ENCODE measurements at regions not wholly inside any gene's neighbourhood (a gene's known extent, or its start where the extent isn't known, plus 50 kb on each side); places are given as distances from the start of the nearest gene placed in this dataset.
"Not testable (repeated sequence)": the region's sequence is repeated elsewhere in the genome, so short reads cannot be mapped to it uniquely, and the experiment has no call there.

DNA sequence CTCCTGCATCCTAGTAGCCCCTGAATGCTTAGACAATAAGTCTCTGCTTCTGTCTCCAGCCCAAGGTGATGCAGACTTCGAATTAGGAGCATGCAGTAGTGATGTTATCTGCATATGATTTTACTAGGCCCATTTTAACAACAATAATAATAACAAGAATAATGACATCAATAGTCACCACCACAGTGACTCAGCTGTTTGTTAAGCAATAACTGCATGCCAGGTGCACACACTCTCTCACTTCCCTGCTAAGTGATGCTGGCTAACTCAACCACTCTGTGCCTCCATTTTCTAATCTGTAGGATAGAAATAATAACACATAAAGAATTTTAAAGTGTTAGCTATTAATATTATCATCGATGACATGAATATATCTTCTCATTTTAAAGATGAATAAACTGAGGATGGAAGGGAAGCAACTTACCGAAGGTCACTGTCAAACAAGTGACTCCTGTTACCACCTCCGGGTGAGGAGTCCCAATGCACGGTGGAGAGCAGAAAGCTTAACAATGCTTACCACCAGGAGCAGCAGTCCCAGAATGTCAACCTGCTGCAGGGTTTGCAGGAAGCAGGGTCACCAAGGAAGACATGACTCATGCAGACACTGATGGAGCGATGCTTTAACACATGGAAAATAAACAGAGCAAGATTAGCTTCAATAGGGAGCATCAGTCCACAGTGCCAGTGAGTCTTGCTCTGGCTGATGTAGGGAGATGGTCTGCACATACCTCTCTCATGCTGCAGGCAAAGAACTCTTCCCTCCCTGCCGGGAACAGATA is 290.2 kb downstream of the SPATA17 start:
- DNase-seq, result no peak

DNA sequence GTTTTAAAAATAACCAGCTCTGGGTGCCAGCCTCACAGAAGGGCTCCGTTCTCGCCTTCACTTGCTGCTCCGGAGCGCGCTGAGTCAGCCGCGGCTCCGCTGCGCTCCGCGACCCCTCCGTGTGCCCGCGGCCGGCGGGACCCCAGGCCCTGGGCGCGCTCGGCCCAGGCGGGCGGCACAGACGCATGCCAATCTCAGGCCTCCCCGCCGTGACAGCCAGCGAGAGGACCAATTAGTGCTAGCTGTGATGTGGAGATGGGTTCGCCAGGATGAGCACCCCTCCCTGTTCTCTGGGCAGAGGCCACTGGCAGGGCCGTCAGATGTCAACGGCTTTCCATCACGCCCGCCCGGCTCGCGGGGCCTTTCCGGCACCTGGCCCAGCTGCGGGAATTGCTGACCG is 293.8 kb downstream of the SPATA17 start:
- DNase-seq, result no peak

GRCh38 chr1:217929213-217929885 is 298.2 kb downstream of the SPATA17 start:
- no peak for DNase-seq

DNA sequence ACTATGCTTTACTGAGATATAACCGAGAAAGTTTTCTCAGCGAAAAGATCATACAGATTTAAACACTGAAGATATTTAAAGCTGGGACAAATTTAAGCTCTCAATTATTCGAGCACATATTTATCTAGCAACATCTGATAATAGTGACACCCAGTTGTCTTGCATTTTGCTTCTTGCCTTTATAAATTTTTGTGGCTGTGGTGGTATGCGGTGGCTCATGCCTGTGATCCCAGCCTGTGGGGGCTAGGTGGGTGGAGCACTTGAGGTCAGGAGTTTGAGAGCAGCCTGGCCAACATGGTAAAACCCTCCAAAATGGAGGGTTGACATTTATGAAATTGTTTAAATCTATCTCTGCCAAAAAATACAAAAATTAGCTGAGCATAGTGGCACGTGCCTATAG is 312.2 kb downstream of the SPATA17 start:
- no peak for DNase-seq

- no peak for DNase-seq
Observed at GRCh38 chr1:217944550-217944949, 313.4 kb downstream of the SPATA17 start.

- DNase-seq, result no peak
Observed at GRCh38 chr1:217946511-217946910, 315.4 kb downstream of the SPATA17 start.

GRCh38 chr1:217948741-217949140 is 317.6 kb downstream of the SPATA17 start:
- no peak for DNase-seq

DNA sequence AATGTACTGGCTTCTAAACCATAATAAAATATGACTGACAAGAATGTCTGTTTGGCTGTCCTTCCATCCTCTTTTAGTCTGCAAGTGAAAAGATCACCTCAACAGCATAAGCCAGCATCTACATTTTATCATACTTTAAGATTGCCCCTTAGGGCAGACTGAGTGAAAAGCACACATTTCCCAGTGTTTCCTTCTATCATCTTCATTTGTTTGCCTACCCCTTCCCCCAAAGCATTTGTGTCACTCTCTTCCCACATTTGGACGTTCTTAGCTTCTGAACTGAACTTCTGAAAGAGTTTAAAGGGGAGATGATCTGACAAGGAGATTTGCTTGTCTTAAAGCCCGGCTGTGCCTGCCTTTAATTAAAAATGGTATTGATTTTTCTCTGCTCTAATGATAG is 322.2 kb downstream of the SPATA17 start:
- no peak for DNase-seq

DNA sequence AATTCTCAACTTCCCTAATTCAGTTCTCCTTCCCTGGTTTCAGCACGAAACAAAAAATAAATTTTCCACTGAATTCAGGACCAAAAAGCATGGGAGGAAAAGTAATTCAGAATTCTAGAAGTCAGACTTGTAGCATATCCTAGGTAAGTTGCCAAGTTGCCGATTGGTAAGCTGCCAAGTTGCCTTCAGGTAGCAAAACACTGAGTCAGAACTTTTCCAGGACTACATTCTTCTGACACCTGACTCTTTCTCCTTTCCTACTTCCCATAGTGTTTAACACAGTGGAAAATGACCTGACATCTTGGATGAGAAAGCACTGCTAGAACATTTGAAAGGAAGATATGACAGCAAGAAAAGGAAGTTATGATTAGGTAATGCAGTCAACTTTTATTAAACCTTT is 322.8 kb downstream of the SPATA17 start:
- no peak for DNase-seq

- no peak for DNase-seq
Observed at GRCh38 chr1:217955723-217956122, 324.6 kb downstream of the SPATA17 start.

- DNase-seq, result no peak
Observed at GRCh38 chr1:217965156-217965786, 319.8 kb upstream of the RRP15 start.

DNA sequence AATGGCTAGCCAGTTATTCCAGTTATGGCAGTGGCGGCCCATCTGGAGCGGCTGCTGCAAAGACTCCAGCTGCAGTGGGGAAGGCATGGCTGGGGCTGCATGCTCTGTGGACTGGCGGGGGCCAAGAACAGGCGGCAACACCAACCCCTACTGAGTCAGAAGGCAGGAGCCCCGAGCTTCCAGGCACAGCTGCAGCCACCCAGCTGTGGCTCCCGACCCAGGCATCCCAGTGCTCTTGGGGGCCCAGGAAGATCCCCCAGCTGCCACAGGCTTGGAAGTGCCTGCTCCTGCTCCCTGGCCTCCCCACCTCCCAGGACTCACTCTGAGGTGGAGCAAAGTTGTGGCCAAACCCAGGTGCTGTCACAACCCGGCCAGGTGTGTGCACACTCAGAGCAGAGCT is 317.0 kb upstream of the RRP15 start:
- no peak for DNase-seq

- DNase-seq, result no peak
Observed at GRCh38 chr1:217969428-217969827, 315.7 kb upstream of the RRP15 start.

DNA sequence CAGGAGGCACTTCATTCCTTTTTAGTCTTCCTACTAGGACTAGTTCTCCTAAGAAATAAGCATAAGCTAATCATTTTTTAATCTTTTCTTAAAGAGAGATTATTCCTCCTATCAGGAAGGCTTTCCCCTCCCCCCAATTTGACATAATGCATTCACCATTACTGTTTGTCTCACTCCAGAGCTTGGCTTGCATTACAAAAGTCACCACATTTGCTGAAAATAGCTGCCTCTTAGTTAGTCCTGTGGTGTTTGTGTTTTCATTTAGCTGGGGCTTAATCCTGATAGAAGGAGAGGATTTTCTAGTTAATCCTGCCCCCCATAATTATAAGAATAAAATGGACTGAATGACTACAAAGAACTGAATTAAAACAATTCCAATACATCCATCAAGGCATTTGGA is 307.1 kb upstream of the RRP15 start:
- DNase-seq, result no peak

DNA sequence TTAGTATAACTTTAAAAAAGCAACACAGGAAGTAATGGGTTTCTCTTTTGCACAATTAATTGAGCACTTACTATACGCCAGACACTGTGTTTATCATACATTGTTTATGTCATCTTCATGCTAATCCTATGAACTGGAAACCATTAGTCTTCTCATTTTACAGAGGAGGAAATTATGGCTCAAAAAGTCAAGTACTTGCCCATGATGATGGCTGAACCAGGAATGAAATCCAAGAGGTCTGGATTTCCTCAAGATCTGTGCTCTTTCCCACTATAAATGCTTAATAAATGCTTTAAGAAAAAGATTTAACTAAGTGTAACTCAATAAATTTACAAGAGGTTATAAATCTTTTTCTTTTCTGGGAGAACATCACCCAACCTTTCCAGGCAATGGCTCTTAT is 303.7 kb upstream of the RRP15 start:
- no peak for DNase-seq

DNA sequence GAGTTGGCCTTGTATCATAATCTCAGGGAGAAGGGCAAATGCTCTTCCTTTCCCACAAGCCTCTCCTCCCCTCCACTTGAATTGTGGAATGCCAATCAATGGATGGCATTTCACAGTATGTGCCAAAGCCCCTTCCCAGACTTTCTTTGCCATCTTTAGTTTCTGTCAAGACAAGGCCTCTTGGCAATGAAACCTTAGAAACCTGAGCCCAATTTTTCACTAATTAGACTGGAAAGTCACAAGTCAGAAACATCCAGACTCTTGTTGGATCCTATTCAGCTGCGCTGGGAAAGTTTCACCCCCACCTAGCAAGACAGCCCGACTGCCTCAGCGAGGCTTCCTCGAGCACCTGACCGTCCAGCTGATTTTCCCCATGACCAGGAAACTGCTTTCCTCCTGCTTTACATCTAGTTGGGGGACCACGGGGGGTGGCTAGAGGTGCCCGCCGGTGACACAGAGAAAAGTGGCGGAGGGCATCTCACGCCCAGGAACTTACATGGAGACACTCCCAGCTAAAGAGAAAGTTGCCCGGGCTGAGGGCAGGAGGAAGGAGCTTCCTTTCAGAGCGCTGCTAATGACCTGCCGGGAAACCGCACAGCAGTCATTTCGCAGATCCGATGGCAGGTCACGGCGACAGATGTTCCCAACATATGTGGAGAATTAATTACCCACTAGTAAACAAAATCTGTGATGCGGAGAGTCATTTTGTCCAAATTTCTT is 302.6 kb upstream of the RRP15 start:
- DNase-seq, result no peak

- DNase-seq, result no peak
Observed at GRCh38 chr1:217983051-217983375, 302.1 kb upstream of the RRP15 start.

DNA sequence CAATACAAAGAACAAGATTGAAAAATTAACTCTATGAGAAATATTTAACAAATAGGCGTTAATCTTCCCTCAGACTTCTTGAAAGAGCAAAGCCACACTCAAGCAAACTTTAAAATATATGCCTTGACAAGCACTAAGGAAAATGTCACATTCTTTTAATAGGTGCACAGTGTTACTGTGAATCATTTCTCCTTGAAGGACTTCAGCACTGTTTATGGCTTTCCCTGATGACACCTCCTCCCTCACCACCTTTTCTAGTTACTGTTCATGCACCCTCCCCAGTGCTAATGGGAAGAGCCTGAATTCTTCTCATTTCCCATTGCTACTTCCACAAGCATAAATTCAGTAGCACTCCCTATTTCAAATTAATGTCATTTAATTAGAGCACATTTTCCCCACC is 299.5 kb upstream of the RRP15 start:
- DNase-seq, result no peak

DNA sequence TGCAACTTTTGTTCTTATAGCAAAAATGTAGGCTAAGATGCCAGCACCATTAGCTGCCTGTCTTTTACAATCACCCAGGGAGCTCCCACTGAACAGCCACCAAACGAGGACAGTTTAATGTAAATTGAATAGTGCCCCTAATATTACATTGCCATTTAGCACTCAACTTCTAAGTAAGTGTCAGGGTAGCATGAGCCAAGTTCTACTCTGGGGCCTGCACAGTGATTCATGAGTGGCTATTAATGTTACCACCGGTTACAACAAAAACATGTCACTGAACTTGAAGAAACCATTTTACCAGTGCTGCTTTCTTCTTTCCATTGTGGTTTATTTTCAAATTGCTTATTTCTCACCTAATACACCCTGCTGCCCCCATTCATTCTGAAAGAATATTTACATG is 295.6 kb upstream of the RRP15 start:
- DNase-seq, result no peak

DNA sequence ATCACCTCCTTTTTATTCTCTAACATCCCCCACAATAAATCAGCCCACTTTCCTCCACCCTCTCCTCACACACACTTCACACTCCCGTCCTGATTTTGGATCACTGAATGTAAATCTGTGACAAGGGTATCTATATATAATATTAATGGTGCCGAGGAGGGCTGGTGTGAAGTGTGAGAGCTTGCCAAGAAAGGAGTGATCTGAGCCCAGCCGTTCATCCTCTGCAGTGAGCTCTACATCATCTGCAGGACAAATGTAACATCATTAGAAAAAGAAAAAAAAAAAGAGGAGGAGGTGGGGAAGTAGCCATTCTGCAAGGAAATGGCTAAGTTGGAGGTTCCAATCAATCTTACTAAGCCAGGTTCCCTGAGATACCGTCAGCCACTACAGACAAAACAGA is 291.7 kb upstream of the RRP15 start:
- DNase-seq, result no peak

GRCh38 chr1:218008296-218008695 is 276.8 kb upstream of the RRP15 start:
- not testable (repeated sequence) for DNase-seq

- DNase-seq, result not testable (repeated sequence)
Observed at GRCh38 chr1:218015106-218015505, 270.0 kb upstream of the RRP15 start.

DNA sequence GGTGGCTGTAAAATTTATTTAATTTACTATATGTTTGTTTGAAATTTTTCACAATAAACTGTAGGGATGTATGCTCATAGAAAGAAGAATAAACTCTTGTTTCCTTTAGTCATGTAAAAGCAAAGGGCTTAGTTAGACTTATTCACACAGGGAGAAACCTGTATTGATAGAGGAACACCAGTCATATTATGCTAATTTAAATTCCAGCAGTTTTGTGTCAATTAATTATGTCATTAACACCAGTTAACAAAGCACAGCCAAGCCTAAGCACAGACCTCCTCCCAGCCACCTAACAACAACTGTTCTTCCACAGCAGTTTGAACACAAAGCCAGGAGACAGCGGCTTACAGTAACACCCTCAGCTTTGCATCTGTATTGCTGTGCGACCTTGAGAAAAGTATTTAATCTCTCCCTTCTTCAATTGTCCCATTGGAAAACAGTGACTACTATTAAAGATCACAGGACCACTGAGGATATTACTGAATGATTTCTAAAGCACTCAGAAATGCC is 260.8 kb upstream of the RRP15 start:
- DNase-seq, result no peak

DNA sequence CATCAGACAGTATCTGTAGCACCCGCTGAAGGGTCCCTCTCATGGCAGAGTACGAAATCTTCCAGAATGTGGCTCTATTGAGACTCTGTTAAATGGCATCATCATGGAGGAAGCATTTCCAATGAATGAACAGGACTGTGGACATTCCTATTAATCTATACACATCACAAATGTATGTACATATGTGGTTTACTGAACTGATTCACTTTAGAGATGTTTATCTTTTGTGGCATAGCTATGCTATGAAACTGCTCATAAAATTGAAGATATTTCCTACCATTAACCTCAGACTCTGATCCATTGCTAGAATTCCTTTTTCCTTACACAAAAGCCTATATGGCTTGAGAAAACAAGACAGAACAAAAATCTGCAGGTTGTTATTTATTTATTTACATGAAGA is 259.6 kb upstream of the RRP15 start:
- DNase-seq, result no peak

All from NCI-H748 treated with DMSO at 0.1 percent for 48 hours (cell line).